ENCODE measurements at regions not wholly inside any gene's neighbourhood (a gene's known extent, or its start where the extent isn't known, plus 50 kb on each side); places are given as distances from the start of the nearest gene placed in this dataset.
"Not testable (repeated sequence)": the region's sequence is repeated elsewhere in the genome, so short reads cannot be mapped to it uniquely, and the experiment has no call there.

- no peaks in the 10 kb centered on the region for H3K27me3 Mint-ChIP-seq (ENCODE audit: low read depth)
- no peaks in the 10 kb centered on the region for H3K9me3 Mint-ChIP-seq
- no peaks in the 10 kb centered on the region for H3K4me1 Mint-ChIP-seq (ENCODE audit: low read depth)
- H3K4me3 Mint-ChIP-seq: no peak overlapping the region
- no peak overlapping the region for H3K27ac Mint-ChIP-seq
- H3K36me3 Mint-ChIP-seq (ENCODE audit: low read depth): no peaks in the 10 kb centered on the region
Observed at GRCh38 chr9:115686069-115686468, 467.5 kb upstream of the PAPPA start.

GRCh38 chr9:115687356-115687755, 466.2 kb upstream of the PAPPA start:
- no peaks in the 10 kb centered on the region for H3K9me3 Mint-ChIP-seq
- no peaks in the 10 kb centered on the region for H3K4me1 Mint-ChIP-seq (ENCODE audit: low read depth)
- H3K36me3 Mint-ChIP-seq (ENCODE audit: low read depth): no peaks in the 10 kb centered on the region
- no peak overlapping the region for H3K4me3 Mint-ChIP-seq
- H3K27me3 Mint-ChIP-seq (ENCODE audit: low read depth): no peaks in the 10 kb centered on the region
- H3K27ac Mint-ChIP-seq: no peak overlapping the region

GRCh38 chr9:115689331-115689730, 464.3 kb upstream of the PAPPA start:
- no peak overlapping the region for H3K27ac Mint-ChIP-seq
- H3K27me3 Mint-ChIP-seq (ENCODE audit: low read depth): no peaks in the 10 kb centered on the region
- no peaks in the 10 kb centered on the region for H3K4me1 Mint-ChIP-seq (ENCODE audit: low read depth)
- H3K9me3 Mint-ChIP-seq: no peaks in the 10 kb centered on the region
- H3K4me3 Mint-ChIP-seq: no peak overlapping the region
- no peaks in the 10 kb centered on the region for H3K36me3 Mint-ChIP-seq (ENCODE audit: low read depth)

GRCh38 chr9:115690786-115691496, 462.6 kb upstream of the PAPPA start:
- Mint-ChIP-seq H3K27ac (no peak overlapping the region), H3K9me3 (no peaks in the 10 kb centered on the region), H3K4me1 (ENCODE audit: low read depth) (no peaks in the 10 kb centered on the region), H3K4me3 (no peak overlapping the region), H3K36me3 (ENCODE audit: low read depth) (no peaks in the 10 kb centered on the region), H3K27me3 (ENCODE audit: low read depth) (no peaks in the 10 kb centered on the region)

- no peak overlapping the region for H3K27ac Mint-ChIP-seq
- H3K9me3 Mint-ChIP-seq: no peaks in the 10 kb centered on the region
- no peaks in the 10 kb centered on the region for H3K4me1 Mint-ChIP-seq (ENCODE audit: low read depth)
- H3K27me3 Mint-ChIP-seq (ENCODE audit: low read depth): no peaks in the 10 kb centered on the region
- no peak overlapping the region for H3K4me3 Mint-ChIP-seq
- no peaks in the 10 kb centered on the region for H3K36me3 Mint-ChIP-seq (ENCODE audit: low read depth)
Observed at GRCh38 chr9:115691693-115692092, 461.9 kb upstream of the PAPPA start.

- H3K36me3 Mint-ChIP-seq (ENCODE audit: low read depth); H3K9me3 Mint-ChIP-seq; H3K27ac Mint-ChIP-seq; H3K4me3 Mint-ChIP-seq; H3K27me3 Mint-ChIP-seq (ENCODE audit: low read depth); H3K4me1 Mint-ChIP-seq (ENCODE audit: low read depth): not testable (repeated sequence)
Observed at GRCh38 chr9:115692868-115693267, 460.7 kb upstream of the PAPPA start.

- Mint-ChIP-seq H3K36me3 (ENCODE audit: low read depth) (no peaks in the 10 kb centered on the region), H3K4me1 (ENCODE audit: low read depth) (no peaks in the 10 kb centered on the region), H3K9me3 (no peaks in the 10 kb centered on the region), H3K27me3 (ENCODE audit: low read depth) (no peaks in the 10 kb centered on the region), H3K27ac (no peak overlapping the region), H3K4me3 (no peak overlapping the region)
Observed at GRCh38 chr9:115694014-115694413, 459.6 kb upstream of the PAPPA start.

- no peaks in the 10 kb centered on the region for H3K9me3 Mint-ChIP-seq
Observed at GRCh38 chr9:115694991-115695390, 458.6 kb upstream of the PAPPA start.

GRCh38 chr9:115712981-115713380, 440.6 kb upstream of the PAPPA start:
- H3K27ac Mint-ChIP-seq: no peak overlapping the region
- H3K36me3 Mint-ChIP-seq (ENCODE audit: low read depth): no peaks in the 10 kb centered on the region
- H3K4me1 Mint-ChIP-seq (ENCODE audit: low read depth): no peaks in the 10 kb centered on the region
- H3K9me3 Mint-ChIP-seq: no peaks in the 10 kb centered on the region
- H3K27me3 Mint-ChIP-seq (ENCODE audit: low read depth): no peaks in the 10 kb centered on the region
- H3K4me3 Mint-ChIP-seq: no peak overlapping the region

More at GRCh38 chr9:115694991-115695390, 458.6 kb upstream of the PAPPA start:
- no peak overlapping the region for H3K4me3 Mint-ChIP-seq
- no peak overlapping the region for H3K27ac Mint-ChIP-seq
- H3K27me3 Mint-ChIP-seq (ENCODE audit: low read depth): no peaks in the 10 kb centered on the region
- H3K36me3 Mint-ChIP-seq (ENCODE audit: low read depth): no peaks in the 10 kb centered on the region
- no peaks in the 10 kb centered on the region for H3K4me1 Mint-ChIP-seq (ENCODE audit: low read depth)

- H3K4me3 Mint-ChIP-seq: no peak overlapping the region
- H3K9me3 Mint-ChIP-seq: no peaks in the 10 kb centered on the region
Observed at GRCh38 chr9:115715666-115716065, 437.9 kb upstream of the PAPPA start.

GRCh38 chr9:115717298-115717697, 436.3 kb upstream of the PAPPA start:
- no peak overlapping the region for H3K4me3 Mint-ChIP-seq
- no peaks in the 10 kb centered on the region for H3K9me3 Mint-ChIP-seq
- H3K4me1 Mint-ChIP-seq (ENCODE audit: low read depth): no peaks in the 10 kb centered on the region
- no peaks in the 10 kb centered on the region for H3K36me3 Mint-ChIP-seq (ENCODE audit: low read depth)
- no peaks in the 10 kb centered on the region for H3K27me3 Mint-ChIP-seq (ENCODE audit: low read depth)
- H3K27ac Mint-ChIP-seq: no peak overlapping the region

More at GRCh38 chr9:115715666-115716065, 437.9 kb upstream of the PAPPA start:
- Mint-ChIP-seq H3K27ac (no peak overlapping the region), H3K27me3 (ENCODE audit: low read depth) (no peaks in the 10 kb centered on the region), H3K36me3 (ENCODE audit: low read depth) (no peaks in the 10 kb centered on the region), H3K4me1 (ENCODE audit: low read depth) (no peaks in the 10 kb centered on the region)

GRCh38 chr9:115717711-115718173, 435.8 kb upstream of the PAPPA start:
- Mint-ChIP-seq H3K27me3 (ENCODE audit: low read depth) (no peaks in the 10 kb centered on the region), H3K4me1 (ENCODE audit: low read depth) (no peaks in the 10 kb centered on the region), H3K9me3 (no peaks in the 10 kb centered on the region)

GRCh38 chr9:115730396-115730795, 423.2 kb upstream of the PAPPA start:
- Mint-ChIP-seq H3K4me1 (ENCODE audit: low read depth) (no peaks in the 10 kb centered on the region), H3K4me3 (no peak overlapping the region), H3K27me3 (ENCODE audit: low read depth) (no peaks in the 10 kb centered on the region), H3K36me3 (ENCODE audit: low read depth) (no peaks in the 10 kb centered on the region), H3K27ac (no peak overlapping the region), H3K9me3 (peaks cover 4% of the 10 kb centered on the region)

More at GRCh38 chr9:115717711-115718173, 435.8 kb upstream of the PAPPA start:
- Mint-ChIP-seq H3K4me3 (no peak overlapping the region), H3K36me3 (ENCODE audit: low read depth) (no peaks in the 10 kb centered on the region), H3K27ac (no peak overlapping the region)

- no peak overlapping the region for H3K4me3 Mint-ChIP-seq
- peaks cover 4% of the 10 kb centered on the region for H3K9me3 Mint-ChIP-seq
- H3K36me3 Mint-ChIP-seq (ENCODE audit: low read depth): no peaks in the 10 kb centered on the region
- H3K27me3 Mint-ChIP-seq (ENCODE audit: low read depth): no peaks in the 10 kb centered on the region
- no peaks in the 10 kb centered on the region for H3K4me1 Mint-ChIP-seq (ENCODE audit: low read depth)
- H3K27ac Mint-ChIP-seq: no peak overlapping the region
Observed at GRCh38 chr9:115730845-115731244, 422.7 kb upstream of the PAPPA start.

GRCh38 chr9:115733318-115734110, 420.1 kb upstream of the PAPPA start:
- no peak overlapping the region for H3K27ac Mint-ChIP-seq
- H3K4me3 Mint-ChIP-seq: no peak overlapping the region
- no peaks in the 10 kb centered on the region for H3K4me1 Mint-ChIP-seq (ENCODE audit: low read depth)
- H3K27me3 Mint-ChIP-seq (ENCODE audit: low read depth): no peaks in the 10 kb centered on the region
- no peaks in the 10 kb centered on the region for H3K36me3 Mint-ChIP-seq (ENCODE audit: low read depth)
- no peaks in the 10 kb centered on the region for H3K9me3 Mint-ChIP-seq
